ENCODE measurements at regions not wholly inside any gene's neighbourhood (a gene's known extent, or its start where the extent isn't known, plus 50 kb on each side); places are given as distances from the start of the nearest gene placed in this dataset.

DNA sequence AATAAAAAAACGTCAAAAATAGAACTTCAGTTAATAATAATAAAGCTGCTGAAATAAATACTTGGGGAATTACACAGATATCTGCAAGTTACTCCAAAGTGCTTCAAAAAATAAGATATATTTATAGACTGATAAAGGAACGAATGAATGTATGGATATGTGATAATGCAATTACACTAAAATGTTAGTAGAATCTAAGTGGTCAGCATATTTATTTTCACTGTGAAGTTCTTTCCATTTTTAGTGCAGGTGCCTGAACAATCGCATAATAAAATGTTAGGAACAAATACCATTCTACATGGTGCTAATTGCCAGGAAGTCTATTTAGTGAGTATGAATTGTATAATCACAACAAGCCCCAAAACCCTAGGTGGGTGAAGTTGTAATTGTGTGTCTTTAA is 169.6 kb upstream of the RGPD4 start:
- Histone ChIP-seq H3K27ac (no peak overlapping the region), H3K9me3 (ENCODE audit: low read depth) (no peaks in the 10 kb centered on the region), H3K79me2 (no peaks in the 10 kb centered on the region), H3K4me2 (no peak overlapping the region), H3K4me3 (no peak overlapping the region), H2AFZ (no peak overlapping the region), H4K20me1 (ENCODE audit: insufficient read depth, poor library complexity, severe bottlenecking) (no peaks in the 10 kb centered on the region), H3K9me2 (replicated peaks; ENCODE audit: insufficient read depth) (no peaks in the 10 kb centered on the region), H3K4me1 (ENCODE audit: insufficient read depth) (no peaks in the 10 kb centered on the region), H3K27me3 (no peaks in the 10 kb centered on the region), H3K36me3 (replicated peaks; ENCODE audit: insufficient read depth, low read depth) (no peaks in the 10 kb centered on the region)
- no peak for DNase-seq (ENCODE audit: low spot score)
- 86% methylated on average over 3 of the region's 3 CpGs for WGBS (ENCODE audit: low lambda C conversion rate, missing lambda C conversion rate)
- TF ChIP-seq EZH2 (IDR thresholded peaks at IDR 0.05; ENCODE audit: borderline replicate concordance) (no peak), CTCF (IDR thresholded peaks at IDR 0.05; ENCODE audit: poor library complexity) (no peak), EZH2phosphoT487 (IDR thresholded peaks at IDR 0.05; ENCODE audit: low read depth, severe bottlenecking, unreplicated experiment) (no peak)

- DNase-seq (ENCODE audit: low spot score) = no peak
- WGBS (ENCODE audit: low lambda C conversion rate, missing lambda C conversion rate) = 69% methylated on average over 6 of the region's 6 CpGs
- no peaks in the 10 kb centered on the region for H3K79me2 ChIP-seq
- H3K9me3 ChIP-seq (ENCODE audit: low read depth) = no peaks in the 10 kb centered on the region
- no peaks in the 10 kb centered on the region for H3K27me3 ChIP-seq
- H3K4me3 ChIP-seq = no peak overlapping the region
- TF ChIP-seq CTCF (IDR thresholded peaks at IDR 0.05; ENCODE audit: poor library complexity) = no peak
- TF ChIP-seq EZH2 (IDR thresholded peaks at IDR 0.05; ENCODE audit: borderline replicate concordance) = no peak
- TF ChIP-seq EZH2phosphoT487 (IDR thresholded peaks at IDR 0.05; ENCODE audit: low read depth, severe bottlenecking, unreplicated experiment) = no peak
- H2AFZ ChIP-seq = no peak overlapping the region
- no peaks in the 10 kb centered on the region for H3K36me3 ChIP-seq (replicated peaks; ENCODE audit: insufficient read depth, low read depth)
- H3K4me1 ChIP-seq (ENCODE audit: insufficient read depth) = no peaks in the 10 kb centered on the region
- no peaks in the 10 kb centered on the region for H3K9me2 ChIP-seq (replicated peaks; ENCODE audit: insufficient read depth)
- H3K4me2 ChIP-seq = no peak overlapping the region
- H4K20me1 ChIP-seq (ENCODE audit: insufficient read depth, poor library complexity, severe bottlenecking) = no peaks in the 10 kb centered on the region
- no peak overlapping the region for H3K27ac ChIP-seq
These were observed 163.1 kb upstream of the RGPD4 start for GRCh38 chr2:107663632-107664031.

- TF ChIP-seq EZH2phosphoT487 (IDR thresholded peaks at IDR 0.05; ENCODE audit: low read depth, severe bottlenecking, unreplicated experiment) (no peak), CTCF (IDR thresholded peaks at IDR 0.05; ENCODE audit: poor library complexity) (peak; percentile 32)
- no peak overlapping the region for H2AFZ ChIP-seq
- no peaks in the 10 kb centered on the region for H4K20me1 ChIP-seq (ENCODE audit: insufficient read depth, poor library complexity, severe bottlenecking)
- peaks cover 8% of the 10 kb centered on the region for H3K9me3 ChIP-seq (ENCODE audit: low read depth)
- H3K4me1 ChIP-seq (ENCODE audit: insufficient read depth) = no peaks in the 10 kb centered on the region
- H3K9me2 ChIP-seq (replicated peaks; ENCODE audit: insufficient read depth) = no peaks in the 10 kb centered on the region
- no peaks in the 10 kb centered on the region for H3K27me3 ChIP-seq
- DNase-seq (ENCODE audit: low spot score) = no peak
- H3K79me2 ChIP-seq = no peaks in the 10 kb centered on the region
- WGBS (ENCODE audit: low lambda C conversion rate, missing lambda C conversion rate) = 47% methylated on average over 4 of the region's 4 CpGs
- no peak overlapping the region for H3K4me3 ChIP-seq
- H3K4me2 ChIP-seq = no peak overlapping the region
- H3K27ac ChIP-seq = no peak overlapping the region
- no peaks in the 10 kb centered on the region for H3K36me3 ChIP-seq (replicated peaks; ENCODE audit: insufficient read depth, low read depth)
These were observed 157.4 kb upstream of the RGPD4 start for GRCh38 chr2:107669335-107669734.

GRCh38 chr2:107681936-107682335 is 144.8 kb upstream of the RGPD4 start:
- 84% methylated on average over 8 of the region's 8 CpGs for WGBS (ENCODE audit: low lambda C conversion rate, missing lambda C conversion rate)

More at GRCh38 chr2:107681936-107682335, 144.8 kb upstream of the RGPD4 start:
- Histone ChIP-seq H2AFZ (no peak overlapping the region), H3K9me2 (replicated peaks; ENCODE audit: insufficient read depth) (no peaks in the 10 kb centered on the region), H3K27ac (no peak overlapping the region), H3K4me2 (no peak overlapping the region), H3K4me1 (ENCODE audit: insufficient read depth) (no peaks in the 10 kb centered on the region), H3K4me3 (no peak overlapping the region), H3K36me3 (replicated peaks; ENCODE audit: insufficient read depth, low read depth) (no peaks in the 10 kb centered on the region), H3K27me3 (no peaks in the 10 kb centered on the region), H4K20me1 (ENCODE audit: insufficient read depth, poor library complexity, severe bottlenecking) (no peaks in the 10 kb centered on the region), H3K9me3 (ENCODE audit: low read depth) (no peaks in the 10 kb centered on the region), H3K79me2 (no peaks in the 10 kb centered on the region)
- no peak for DNase-seq (ENCODE audit: low spot score)
- no peak for TF ChIP-seq EZH2phosphoT487 (IDR thresholded peaks at IDR 0.05; ENCODE audit: low read depth, severe bottlenecking, unreplicated experiment)
- no peak for TF ChIP-seq CTCF (IDR thresholded peaks at IDR 0.05; ENCODE audit: poor library complexity)
- TF ChIP-seq EZH2 (IDR thresholded peaks at IDR 0.05; ENCODE audit: borderline replicate concordance) = no peak

All from hepatocyte (in vitro differentiated cells).